ENCODE measurements at regions not wholly inside any gene's neighbourhood (a gene's known extent, or its start where the extent isn't known, plus 50 kb on each side); places are given as distances from the start of the nearest gene placed in this dataset.

- H3K9me3 ChIP-seq, result no peaks in the 10 kb centered on the region
- TF ChIP-seq CTCF (IDR thresholded peaks at IDR 0.05; ENCODE audit: low read depth, low read length), result peak; percentile 24
- H3K4me1 ChIP-seq, result no peaks in the 10 kb centered on the region
- DNase-seq, result no peak
- no peaks in the 10 kb centered on the region for H3K36me3 ChIP-seq
- H3K4me3 ChIP-seq (ENCODE audit: low read depth, low read length), result no peak overlapping the region
- H3K27me3 ChIP-seq, result no peaks in the 10 kb centered on the region
Measured at GRCh38 chr6:147970970-147971369, 371.7 kb upstream of the SASH1 start.

GRCh38 chr6:147972448-147972847, 370.2 kb upstream of the SASH1 start:
- Histone ChIP-seq H3K36me3 (no peaks in the 10 kb centered on the region), H3K4me3 (ENCODE audit: low read depth, low read length) (no peak overlapping the region), H3K27me3 (no peaks in the 10 kb centered on the region), H3K9me3 (no peaks in the 10 kb centered on the region), H3K4me1 (no peaks in the 10 kb centered on the region)
- DNase-seq, result no peak
- TF ChIP-seq CTCF (IDR thresholded peaks at IDR 0.05; ENCODE audit: low read depth, low read length), result no peak

- no peak for TF ChIP-seq CTCF (IDR thresholded peaks at IDR 0.05; ENCODE audit: low read depth, low read length)
- H3K36me3 ChIP-seq, result no peaks in the 10 kb centered on the region
- H3K27me3 ChIP-seq, result no peaks in the 10 kb centered on the region
- H3K9me3 ChIP-seq, result no peaks in the 10 kb centered on the region
- H3K4me1 ChIP-seq, result no peaks in the 10 kb centered on the region
- no peak for DNase-seq
- H3K4me3 ChIP-seq (ENCODE audit: low read depth, low read length), result no peak overlapping the region
Measured at GRCh38 chr6:147973806-147974205, 368.8 kb upstream of the SASH1 start.

GRCh38 chr6:147974376-147974775, 368.3 kb upstream of the SASH1 start:
- no peaks in the 10 kb centered on the region for H3K36me3 ChIP-seq
- H3K4me3 ChIP-seq (ENCODE audit: low read depth, low read length), result no peak overlapping the region
- no peak for TF ChIP-seq CTCF (IDR thresholded peaks at IDR 0.05; ENCODE audit: low read depth, low read length)
- no peak for DNase-seq
- no peaks in the 10 kb centered on the region for H3K4me1 ChIP-seq
- no peaks in the 10 kb centered on the region for H3K27me3 ChIP-seq
- H3K9me3 ChIP-seq, result no peaks in the 10 kb centered on the region

- TF ChIP-seq CTCF (IDR thresholded peaks at IDR 0.05; ENCODE audit: low read depth, low read length), result no peak
- Histone ChIP-seq H3K4me1 (no peaks in the 10 kb centered on the region), H3K4me3 (ENCODE audit: low read depth, low read length) (no peak overlapping the region), H3K27me3 (no peaks in the 10 kb centered on the region), H3K36me3 (no peaks in the 10 kb centered on the region), H3K9me3 (no peaks in the 10 kb centered on the region)
- no peak for DNase-seq
Measured at GRCh38 chr6:147977851-147978465, 364.7 kb upstream of the SASH1 start.

- Histone ChIP-seq H3K4me3 (ENCODE audit: low read depth, low read length) (no peak overlapping the region), H3K4me1 (no peaks in the 10 kb centered on the region), H3K9me3 (no peaks in the 10 kb centered on the region), H3K36me3 (no peaks in the 10 kb centered on the region), H3K27me3 (no peaks in the 10 kb centered on the region)
- no peak for TF ChIP-seq CTCF (IDR thresholded peaks at IDR 0.05; ENCODE audit: low read depth, low read length)
- DNase-seq, result no peak
Measured at GRCh38 chr6:147979966-147980365, 362.7 kb upstream of the SASH1 start.

Data from BE2C (cell line).